ENCODE measurements at regions not wholly inside any gene's neighbourhood (a gene's known extent, or its start where the extent isn't known, plus 50 kb on each side); places are given as distances from the start of the nearest gene placed in this dataset.
"Not testable (repeated sequence)": the region's sequence is repeated elsewhere in the genome, so short reads cannot be mapped to it uniquely, and the experiment has no call there.

- Histone ChIP-seq H3K79me2 (ENCODE audit: control insufficient read depth, low read length) (no peaks in the 10 kb centered on the region), H3K9me2 (replicated peaks; ENCODE audit: control insufficient read depth, low read length) (no peaks in the 10 kb centered on the region), H3K4me1 (ENCODE audit: control insufficient read depth, low read length) (no peaks in the 10 kb centered on the region), H3K27ac (ENCODE audit: low read depth, low read length) (no peak overlapping the region), H4K20me1 (ENCODE audit: control insufficient read depth, insufficient read depth, low read depth, low read length) (no peaks in the 10 kb centered on the region), H3F3A (ENCODE audit: control insufficient read depth, insufficient read depth) (no peaks in the 10 kb centered on the region), H3K27me3 (ENCODE audit: control insufficient read depth, low read length) (no peaks in the 10 kb centered on the region), H3K4me2 (ENCODE audit: low read length) (no peak overlapping the region), H3K36me3 (ENCODE audit: control insufficient read depth, low read length) (no peaks in the 10 kb centered on the region), H3K4me3 (ENCODE audit: low read length) (no peak overlapping the region), H3K9me3 (ENCODE audit: control insufficient read depth, insufficient read depth, low read length) (no peaks in the 10 kb centered on the region)
- TF ChIP-seq EZH2phosphoT487 (IDR thresholded peaks at IDR 0.05; ENCODE audit: borderline replicate concordance, low read length) = no peak
- TF ChIP-seq CTCF (IDR thresholded peaks at IDR 0.05; ENCODE audit: low read depth, low read length, poor library complexity, severe bottlenecking) = no peak
Observed at GRCh38 chr2:8346208-8346607, 335.6 kb upstream of the ID2 start.

- H3K9me2 ChIP-seq (replicated peaks; ENCODE audit: control insufficient read depth, low read length) = no peaks in the 10 kb centered on the region
- H3K27me3 ChIP-seq (ENCODE audit: control insufficient read depth, low read length) = no peaks in the 10 kb centered on the region
- H4K20me1 ChIP-seq (ENCODE audit: control insufficient read depth, insufficient read depth, low read depth, low read length) = no peaks in the 10 kb centered on the region
- TF ChIP-seq EZH2phosphoT487 (IDR thresholded peaks at IDR 0.05; ENCODE audit: borderline replicate concordance, low read length) (no peak), CTCF (IDR thresholded peaks at IDR 0.05; ENCODE audit: low read depth, low read length, poor library complexity, severe bottlenecking) (no peak)
- no peaks in the 10 kb centered on the region for H3K36me3 ChIP-seq (ENCODE audit: control insufficient read depth, low read length)
- H3K79me2 ChIP-seq (ENCODE audit: control insufficient read depth, low read length) = no peaks in the 10 kb centered on the region
- no peaks in the 10 kb centered on the region for H3K9me3 ChIP-seq (ENCODE audit: control insufficient read depth, insufficient read depth, low read length)
- no peaks in the 10 kb centered on the region for H3K4me1 ChIP-seq (ENCODE audit: control insufficient read depth, low read length)
- no peaks in the 10 kb centered on the region for H3F3A ChIP-seq (ENCODE audit: control insufficient read depth, insufficient read depth)
- no peak overlapping the region for H3K4me3 ChIP-seq (ENCODE audit: low read length)
- H3K27ac ChIP-seq (ENCODE audit: low read depth, low read length) = no peak overlapping the region
- H3K4me2 ChIP-seq (ENCODE audit: low read length) = no peak overlapping the region
Observed at GRCh38 chr2:8346706-8347430, 335.0 kb upstream of the ID2 start.

DNA sequence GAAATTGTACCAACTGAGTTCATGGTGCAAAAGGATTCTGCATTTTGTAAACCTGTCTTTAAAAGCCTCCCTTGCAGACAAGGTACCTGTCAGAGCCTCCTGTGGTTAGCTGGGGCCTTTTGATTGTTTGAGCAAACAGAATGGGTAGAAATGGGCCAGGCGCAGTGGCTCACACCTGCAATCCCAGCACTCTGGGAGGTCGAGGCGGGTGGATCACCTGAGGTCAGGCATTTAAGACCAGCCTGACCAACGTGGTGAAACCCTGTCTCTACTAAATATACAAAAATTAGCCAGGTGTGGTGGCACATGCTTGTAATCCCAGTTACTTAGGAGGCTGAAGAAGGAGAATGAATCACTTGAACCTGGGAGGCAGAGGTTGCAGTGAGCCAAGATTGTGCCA, 332.9 kb upstream of the ID2 start:
- H3K79me2 ChIP-seq (ENCODE audit: control insufficient read depth, low read length); H3K9me2 ChIP-seq (replicated peaks; ENCODE audit: control insufficient read depth, low read length); H3K27ac ChIP-seq (ENCODE audit: low read depth, low read length); H3K4me3 ChIP-seq (ENCODE audit: low read length); H3K4me1 ChIP-seq (ENCODE audit: control insufficient read depth, low read length); H3K36me3 ChIP-seq (ENCODE audit: control insufficient read depth, low read length); H3K9me3 ChIP-seq (ENCODE audit: control insufficient read depth, insufficient read depth, low read length); H3K4me2 ChIP-seq (ENCODE audit: low read length); H4K20me1 ChIP-seq (ENCODE audit: control insufficient read depth, insufficient read depth, low read depth, low read length); H3K27me3 ChIP-seq (ENCODE audit: control insufficient read depth, low read length); H3F3A ChIP-seq (ENCODE audit: control insufficient read depth, insufficient read depth): not testable (repeated sequence)

- no peaks in the 10 kb centered on the region for H3K9me3 ChIP-seq (ENCODE audit: control insufficient read depth, insufficient read depth, low read length)
- H3K9me2 ChIP-seq (replicated peaks; ENCODE audit: control insufficient read depth, low read length) = no peaks in the 10 kb centered on the region; the same call in 1 of the 2 replicates
- no peaks in the 10 kb centered on the region for H3K27me3 ChIP-seq (ENCODE audit: control insufficient read depth, low read length)
- no peaks in the 10 kb centered on the region for H3F3A ChIP-seq (ENCODE audit: control insufficient read depth, insufficient read depth)
- TF ChIP-seq CTCF (IDR thresholded peaks at IDR 0.05; ENCODE audit: low read depth, low read length, poor library complexity, severe bottlenecking) (no peak), EZH2phosphoT487 (IDR thresholded peaks at IDR 0.05; ENCODE audit: borderline replicate concordance, low read length) (no peak)
- H3K4me3 ChIP-seq (ENCODE audit: low read length) = no peak overlapping the region
- no peak overlapping the region for H3K4me2 ChIP-seq (ENCODE audit: low read length)
- H3K27ac ChIP-seq (ENCODE audit: low read depth, low read length) = no peak overlapping the region
- H3K4me1 ChIP-seq (ENCODE audit: control insufficient read depth, low read length) = no peaks in the 10 kb centered on the region
- no peaks in the 10 kb centered on the region for H3K79me2 ChIP-seq (ENCODE audit: control insufficient read depth, low read length)
- no peaks in the 10 kb centered on the region for H4K20me1 ChIP-seq (ENCODE audit: control insufficient read depth, insufficient read depth, low read depth, low read length)
- no peaks in the 10 kb centered on the region for H3K36me3 ChIP-seq (ENCODE audit: control insufficient read depth, low read length)
Observed at GRCh38 chr2:8352296-8352695, 329.6 kb upstream of the ID2 start.

Data from DOHH2 (cell line).